ENCODE measurements at regions not wholly inside any gene's neighbourhood (a gene's known extent, or its start where the extent isn't known, plus 50 kb on each side); places are given as distances from the start of the nearest gene placed in this dataset.
"Not testable (repeated sequence)": the region's sequence is repeated elsewhere in the genome, so short reads cannot be mapped to it uniquely, and the experiment has no call there.

- TF ChIP-seq, protein P1, sequence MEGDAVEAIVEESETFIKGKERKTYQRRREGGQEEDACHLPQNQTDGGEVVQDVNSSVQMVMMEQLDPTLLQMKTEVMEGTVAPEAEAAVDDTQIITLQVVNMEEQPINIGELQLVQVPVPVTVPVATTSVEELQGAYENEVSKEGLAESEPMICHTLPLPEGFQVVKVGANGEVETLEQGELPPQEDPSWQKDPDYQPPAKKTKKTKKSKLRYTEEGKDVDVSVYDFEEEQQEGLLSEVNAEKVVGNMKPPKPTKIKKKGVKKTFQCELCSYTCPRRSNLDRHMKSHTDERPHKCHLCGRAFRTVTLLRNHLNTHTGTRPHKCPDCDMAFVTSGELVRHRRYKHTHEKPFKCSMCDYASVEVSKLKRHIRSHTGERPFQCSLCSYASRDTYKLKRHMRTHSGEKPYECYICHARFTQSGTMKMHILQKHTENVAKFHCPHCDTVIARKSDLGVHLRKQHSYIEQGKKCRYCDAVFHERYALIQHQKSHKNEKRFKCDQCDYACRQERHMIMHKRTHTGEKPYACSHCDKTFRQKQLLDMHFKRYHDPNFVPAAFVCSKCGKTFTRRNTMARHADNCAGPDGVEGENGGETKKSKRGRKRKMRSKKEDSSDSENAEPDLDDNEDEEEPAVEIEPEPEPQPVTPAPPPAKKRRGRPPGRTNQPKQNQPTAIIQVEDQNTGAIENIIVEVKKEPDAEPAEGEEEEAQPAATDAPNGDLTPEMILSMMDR (IDR thresholded peaks at IDR 0.05; ENCODE audit: insufficient read depth, low read length, poor library complexity, severe bottlenecking), result no peak
- no peak for DNase-seq (ENCODE audit: low read depth)
- no peak overlapping the region for H3K4me3 ChIP-seq (ENCODE audit: low read depth, low read length)
- no peaks in the 10 kb centered on the region for H3K27me3 ChIP-seq (ENCODE audit: control insufficient read depth, insufficient read depth, low read length)
- no peaks in the 10 kb centered on the region for H3K36me3 ChIP-seq (ENCODE audit: control insufficient read depth, insufficient read depth, low read length)
Measured at GRCh38 chr4:26242451-26242850, 78.4 kb upstream of the RBPJ start.

GRCh38 chr4:26244138-26244537 is 76.7 kb upstream of the RBPJ start:
- not testable (repeated sequence) for H3K4me3 ChIP-seq (ENCODE audit: low read depth, low read length); H3K27me3 ChIP-seq (ENCODE audit: control insufficient read depth, insufficient read depth, low read length); DNase-seq (ENCODE audit: low read depth); H3K36me3 ChIP-seq (ENCODE audit: control insufficient read depth, insufficient read depth, low read length)

DNA sequence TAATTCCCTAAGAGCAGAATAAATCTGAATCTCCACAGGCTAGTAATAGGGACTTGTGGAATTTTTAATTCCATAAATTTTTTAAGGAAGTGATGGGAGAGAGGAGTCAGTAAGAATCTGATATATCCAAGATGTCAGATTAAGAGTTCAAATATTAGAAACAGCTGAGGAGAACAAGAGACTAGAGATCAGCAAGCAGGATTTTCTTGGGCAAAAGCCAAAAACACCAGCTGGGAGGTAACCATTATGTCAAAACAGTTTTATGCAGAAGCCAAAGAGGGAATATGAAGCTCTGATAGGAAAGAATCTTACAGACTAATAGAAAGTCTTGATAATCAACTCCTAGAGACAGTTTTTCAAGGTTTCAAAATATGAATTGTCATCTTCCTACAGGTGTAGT is 72.2 kb upstream of the RBPJ start:
- Histone ChIP-seq H3K36me3 (ENCODE audit: control insufficient read depth, insufficient read depth, low read length) (no peaks in the 10 kb centered on the region), H3K4me3 (ENCODE audit: low read depth, low read length) (no peak overlapping the region), H3K27me3 (ENCODE audit: control insufficient read depth, insufficient read depth, low read length) (no peaks in the 10 kb centered on the region)
- DNase-seq (ENCODE audit: low read depth), result no peak
- TF ChIP-seq, protein P1 (IDR thresholded peaks at IDR 0.05; ENCODE audit: insufficient read depth, low read length, poor library complexity, severe bottlenecking), result no peak

GRCh38 chr4:26252349-26253025 is 68.3 kb upstream of the RBPJ start:
- peak; percentile 41 for DNase-seq (ENCODE audit: low read depth)
- TF ChIP-seq, protein P1 (IDR thresholded peaks at IDR 0.05; ENCODE audit: insufficient read depth, low read length, poor library complexity, severe bottlenecking), result no peak
- no peaks in the 10 kb centered on the region for H3K36me3 ChIP-seq (ENCODE audit: control insufficient read depth, insufficient read depth, low read length)

GRCh38 chr4:26253968-26254367 is 66.8 kb upstream of the RBPJ start:
- no peak for DNase-seq (ENCODE audit: low read depth)
- H3K27me3 ChIP-seq (ENCODE audit: control insufficient read depth, insufficient read depth, low read length), result no peaks in the 10 kb centered on the region
- TF ChIP-seq, protein P1 (IDR thresholded peaks at IDR 0.05; ENCODE audit: insufficient read depth, low read length, poor library complexity, severe bottlenecking), result no peak
- no peaks in the 10 kb centered on the region for H3K36me3 ChIP-seq (ENCODE audit: control insufficient read depth, insufficient read depth, low read length)
- no peak overlapping the region for H3K4me3 ChIP-seq (ENCODE audit: low read depth, low read length)

More at GRCh38 chr4:26252349-26253025, 68.3 kb upstream of the RBPJ start:
- Histone ChIP-seq H3K27me3 (ENCODE audit: control insufficient read depth, insufficient read depth, low read length) (no peaks in the 10 kb centered on the region), H3K4me3 (ENCODE audit: low read depth, low read length) (no peak overlapping the region)

- no peak for DNase-seq (ENCODE audit: low read depth)
- H3K36me3 ChIP-seq (ENCODE audit: control insufficient read depth, insufficient read depth, low read length), result no peaks in the 10 kb centered on the region
- TF ChIP-seq, protein P1 (IDR thresholded peaks at IDR 0.05; ENCODE audit: insufficient read depth, low read length, poor library complexity, severe bottlenecking), result no peak
- H3K4me3 ChIP-seq (ENCODE audit: low read depth, low read length), result no peak overlapping the region
- no peaks in the 10 kb centered on the region for H3K27me3 ChIP-seq (ENCODE audit: control insufficient read depth, insufficient read depth, low read length)
Measured at GRCh38 chr4:26255989-26256388, 64.8 kb upstream of the RBPJ start.

GRCh38 chr4:26257444-26257843 is 63.4 kb upstream of the RBPJ start:
- DNase-seq (ENCODE audit: low read depth); H3K4me3 ChIP-seq (ENCODE audit: low read depth, low read length); H3K27me3 ChIP-seq (ENCODE audit: control insufficient read depth, insufficient read depth, low read length); H3K36me3 ChIP-seq (ENCODE audit: control insufficient read depth, insufficient read depth, low read length): not testable (repeated sequence)
